ENCODE measurements at regions not wholly inside any gene's neighbourhood (a gene's known extent, or its start where the extent isn't known, plus 50 kb on each side); places are given as distances from the start of the nearest gene placed in this dataset.

- TF ChIP-seq CTCF (conservative IDR thresholded peaks at IDR 0.05; ENCODE audit: low read depth, low read length) (no peak), SMC3 (IDR thresholded peaks at IDR 0.05; ENCODE audit: low read depth, low read length) (no peak), POLR2A (IDR thresholded peaks at IDR 0.05; ENCODE audit: low read depth, low read length) (no peak), NFE2L2 (IDR thresholded peaks at IDR 0.05; ENCODE audit: low read depth, low read length) (no peak), ELK1 (IDR thresholded peaks at IDR 0.05; ENCODE audit: borderline replicate concordance, low read depth, low read length) (no peak), RAD21 (IDR thresholded peaks at IDR 0.05; ENCODE audit: low read length) (no peak), BHLHE40 (IDR thresholded peaks at IDR 0.05; ENCODE audit: low read depth, low read length) (no peak), MXI1 (IDR thresholded peaks at IDR 0.05; ENCODE audit: borderline replicate concordance, low read depth, low read length) (no peak), RFX5 (IDR thresholded peaks at IDR 0.05; ENCODE audit: low read depth, low read length) (no peak)
Measured at GRCh38 chr11:94694309-94695060, 73.7 kb upstream of the AMOTL1 start.

Data from IMR-90 (cell line).